ENCODE measurements at regions not wholly inside any gene's neighbourhood (a gene's known extent, or its start where the extent isn't known, plus 50 kb on each side); places are given as distances from the start of the nearest gene placed in this dataset.
"Not testable (repeated sequence)": the region's sequence is repeated elsewhere in the genome, so short reads cannot be mapped to it uniquely, and the experiment has no call there.

- no peak for DNase-seq (ENCODE audit: low read depth)
These were observed 898.0 kb upstream of the C9orf72 start for GRCh38 chr9:28471261-28471660.

- no peak for DNase-seq (ENCODE audit: low read depth)
These were observed 914.3 kb upstream of the C9orf72 start for GRCh38 chr9:28487561-28487960.

GRCh38 chr9:28491121-28491520 lies 917.8 kb upstream of the C9orf72 start:
- DNase-seq (ENCODE audit: low read depth), result no peak

GRCh38 chr9:28498168-28498567 lies 924.9 kb upstream of the C9orf72 start:
- DNase-seq (ENCODE audit: low read depth), result not testable (repeated sequence)

GRCh38 chr9:28502189-28502588 lies 928.9 kb upstream of the C9orf72 start:
- DNase-seq (ENCODE audit: low read depth), result no peak

- DNase-seq (ENCODE audit: low read depth), result no peak
These were observed 929.5 kb upstream of the C9orf72 start for GRCh38 chr9:28502741-28503140.

GRCh38 chr9:28503573-28503972 lies 930.3 kb upstream of the C9orf72 start:
- DNase-seq (ENCODE audit: low read depth), result no peak

- DNase-seq (ENCODE audit: low read depth), result no peak
These were observed 945.2 kb upstream of the C9orf72 start for GRCh38 chr9:28518439-28518838.

- not testable (repeated sequence) for DNase-seq (ENCODE audit: low read depth)
These were observed 951.0 kb upstream of the C9orf72 start for GRCh38 chr9:28524309-28524708.

GRCh38 chr9:28528049-28528448 lies 954.8 kb upstream of the C9orf72 start:
- no peak for DNase-seq (ENCODE audit: low read depth)

- no peak for DNase-seq (ENCODE audit: low read depth)
These were observed 964.9 kb upstream of the C9orf72 start for GRCh38 chr9:28538132-28538531.

- no peak for DNase-seq (ENCODE audit: low read depth)
These were observed 966.3 kb upstream of the C9orf72 start for GRCh38 chr9:28539434-28540070.

GRCh38 chr9:28542928-28543327 lies 969.6 kb upstream of the C9orf72 start:
- no peak for DNase-seq (ENCODE audit: low read depth)

- no peak for DNase-seq (ENCODE audit: low read depth)
These were observed 974.2 kb upstream of the C9orf72 start for GRCh38 chr9:28547527-28547926.

- no peak for DNase-seq (ENCODE audit: low read depth)
These were observed 990.1 kb upstream of the C9orf72 start for GRCh38 chr9:28563291-28563934.

- no peak for DNase-seq (ENCODE audit: low read depth)
These were observed 1010.6 kb upstream of the C9orf72 start for GRCh38 chr9:28583832-28584231.

- no peak for DNase-seq (ENCODE audit: low read depth)
These were observed 1011.3 kb upstream of the C9orf72 start for GRCh38 chr9:28584542-28584941.

GRCh38 chr9:28587052-28587451 lies 1013.8 kb upstream of the C9orf72 start:
- DNase-seq (ENCODE audit: low read depth), result no peak

- DNase-seq (ENCODE audit: low read depth), result no peak
These were observed 1025.1 kb upstream of the C9orf72 start for GRCh38 chr9:28598408-28598807.

- DNase-seq (ENCODE audit: low read depth), result no peak
These were observed 1026.9 kb upstream of the C9orf72 start for GRCh38 chr9:28600226-28600625.

GRCh38 chr9:28607843-28608242 lies 1034.6 kb upstream of the C9orf72 start:
- DNase-seq (ENCODE audit: low read depth), result no peak

GRCh38 chr9:28610339-28610738 lies 1037.1 kb upstream of the C9orf72 start:
- DNase-seq (ENCODE audit: low read depth), result no peak

GRCh38 chr9:28616310-28616709 lies 1043.0 kb upstream of the C9orf72 start:
- no peak for DNase-seq (ENCODE audit: low read depth)

GRCh38 chr9:28620011-28620410 lies 1046.7 kb upstream of the C9orf72 start:
- DNase-seq (ENCODE audit: low read depth), result no peak

Data from stromal cell of bone marrow (primary cell).